ENCODE measurements at regions not wholly inside any gene's neighbourhood (a gene's known extent, or its start where the extent isn't known, plus 50 kb on each side); places are given as distances from the start of the nearest gene placed in this dataset.

DNA sequence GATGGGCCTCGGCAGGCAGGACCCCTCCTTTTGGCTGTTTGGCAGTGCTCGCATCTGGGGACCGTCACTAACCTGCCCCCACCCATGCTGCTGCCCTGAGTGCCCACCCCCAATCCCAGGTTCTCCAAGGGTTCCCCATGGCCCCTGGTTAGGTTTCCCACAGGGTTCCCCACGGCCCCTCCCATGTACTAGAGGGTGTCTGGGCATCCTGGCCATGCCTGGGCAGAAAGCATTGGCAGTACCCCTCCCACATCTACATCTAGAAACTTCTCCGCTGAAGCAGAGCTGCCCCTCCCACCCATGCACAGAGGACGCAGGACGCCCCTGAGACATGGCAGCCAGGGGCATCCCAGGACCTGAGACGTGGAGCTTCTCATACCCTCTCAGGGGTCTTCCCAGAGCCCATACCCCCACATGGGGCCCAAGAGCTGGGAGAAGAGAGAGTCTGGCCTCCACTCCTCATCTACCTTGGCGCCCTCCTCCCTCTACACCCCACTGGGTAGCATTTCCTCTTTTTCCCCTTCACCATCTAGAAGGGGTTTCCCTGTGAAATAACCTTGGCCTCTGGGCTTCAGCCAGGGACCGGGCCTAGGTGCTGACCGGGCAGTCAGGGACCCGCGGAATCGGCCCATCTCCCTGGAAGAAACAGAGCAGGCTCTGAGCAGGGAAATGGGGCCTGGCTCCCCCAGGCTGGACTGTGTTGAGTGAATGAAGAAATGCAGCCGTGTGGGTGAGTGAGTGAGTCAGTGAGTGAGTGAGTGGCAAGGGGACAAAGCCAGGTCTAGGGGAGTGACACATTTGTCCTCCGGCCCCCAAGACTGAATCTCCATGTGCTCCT lies 987.3 kb downstream of the BRD1 start:
- no peak for TF ChIP-seq CTCF (IDR thresholded peaks at IDR 0.05)
- ATAC-seq (ENCODE audit: low FRiP score) (no peak), DNase-seq (ENCODE audit: low spot score) (no peak)

DNA sequence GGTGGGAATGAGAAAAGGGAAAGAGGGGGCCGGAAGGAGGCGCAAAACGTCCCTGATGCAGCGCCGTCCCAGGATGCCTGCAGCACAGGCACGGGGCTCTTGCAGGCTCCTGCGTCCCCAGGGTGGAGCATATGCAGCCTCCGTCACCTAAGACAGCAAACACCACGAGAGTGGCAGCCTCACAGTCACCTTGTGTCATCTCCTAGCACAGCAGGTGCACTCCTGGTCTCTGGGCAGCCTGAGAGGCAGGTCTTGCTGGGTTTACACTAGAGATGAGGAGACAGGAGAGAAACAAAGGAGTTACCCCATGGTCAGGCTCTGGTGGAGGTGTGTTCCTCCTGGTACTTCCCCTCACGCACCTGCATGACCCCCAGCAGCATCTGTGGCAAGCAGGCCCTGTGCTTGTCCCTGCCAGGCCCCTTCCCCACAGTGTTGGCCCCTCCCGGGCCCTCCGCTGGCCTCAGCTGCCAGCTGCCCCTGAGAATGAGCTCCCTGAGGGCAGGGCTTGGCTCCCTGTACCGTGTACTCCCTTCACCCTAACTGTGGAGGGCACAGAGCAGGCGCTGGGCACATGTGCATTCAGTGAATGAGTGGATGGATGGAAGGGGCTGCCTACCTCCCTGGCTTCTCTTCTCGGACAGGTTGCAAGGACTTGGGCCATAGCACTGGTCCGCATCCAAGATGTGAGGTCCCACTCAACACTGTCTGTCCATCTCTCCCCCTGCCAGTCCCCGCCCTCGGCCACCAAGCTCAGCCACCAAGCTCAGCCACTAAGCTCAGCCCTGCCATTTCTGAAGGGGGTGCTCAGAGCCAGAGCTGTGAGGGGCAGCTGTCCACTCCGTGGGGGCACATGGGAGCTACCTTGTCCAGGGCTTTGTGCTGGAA lies 988.6 kb downstream of the BRD1 start:
- ATAC-seq (ENCODE audit: low FRiP score) (no peak), DNase-seq (ENCODE audit: low spot score) (no peak)
- TF ChIP-seq CTCF (IDR thresholded peaks at IDR 0.05) = no peak

GRCh38 chr22:48838376-48838775 lies 989.3 kb downstream of the BRD1 start:
- no peak for TF ChIP-seq CTCF (IDR thresholded peaks at IDR 0.05)
- DNase-seq (ENCODE audit: low spot score) = no peak
- no peak for ATAC-seq (ENCODE audit: low FRiP score)

GRCh38 chr22:48837341-48837935 lies 990.2 kb downstream of the BRD1 start:
- DNase-seq (ENCODE audit: low spot score) (no peak), ATAC-seq (ENCODE audit: low FRiP score) (no peak)
- no peak for TF ChIP-seq CTCF (IDR thresholded peaks at IDR 0.05)

GRCh38 chr22:48836673-48837340 lies 990.9 kb downstream of the BRD1 start:
- no peak for TF ChIP-seq CTCF (IDR thresholded peaks at IDR 0.05)
- ATAC-seq (ENCODE audit: low FRiP score) (no peak), DNase-seq (ENCODE audit: low spot score) (no peak)

DNA sequence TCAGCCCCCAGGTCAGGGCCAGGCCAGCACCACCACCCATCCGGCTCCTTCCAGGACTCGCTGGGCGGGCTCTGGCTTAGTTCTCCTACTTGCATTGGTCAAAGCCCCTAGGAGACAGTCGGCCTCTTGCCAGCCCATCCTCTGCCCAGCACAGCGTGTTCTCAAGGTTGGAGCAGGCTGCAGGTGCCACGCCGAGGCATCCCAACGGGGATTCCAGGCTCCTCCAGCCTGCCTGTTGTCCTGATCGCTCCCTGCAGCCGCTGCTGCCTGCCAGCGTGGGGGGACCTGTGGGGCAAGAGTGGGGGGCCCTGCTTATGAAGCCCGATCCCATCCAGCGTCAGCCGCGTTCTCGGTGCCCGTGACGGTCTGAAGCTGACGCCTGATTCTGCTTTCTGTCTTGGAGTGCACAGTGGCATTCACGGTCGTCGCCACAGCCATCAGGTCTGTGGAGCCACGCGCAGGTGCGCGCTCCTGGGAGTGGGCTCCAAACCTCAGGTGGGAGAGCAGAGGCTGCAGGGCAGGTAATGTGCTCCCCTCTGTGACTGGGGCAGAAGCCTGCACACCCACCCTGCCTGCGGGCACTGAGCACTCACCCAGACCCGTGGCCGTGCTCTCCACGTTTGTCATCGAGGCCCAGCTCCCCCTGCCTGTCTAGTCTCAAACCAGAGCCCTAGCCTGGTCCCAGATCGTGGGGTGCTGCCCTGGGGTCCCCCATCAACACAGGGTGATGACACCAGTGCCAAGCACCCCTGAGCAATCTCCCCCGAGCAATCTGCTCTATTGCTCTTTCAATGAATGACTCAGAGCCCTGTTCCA lies 991.6 kb downstream of the BRD1 start:
- no peak for DNase-seq (ENCODE audit: low spot score)
- no peak for ATAC-seq (ENCODE audit: low FRiP score)

More for the DNA sequence above, 991.6 kb downstream of the BRD1 start:
- no peak for TF ChIP-seq CTCF (IDR thresholded peaks at IDR 0.05)

All from omental fat pad (tissue), 3 donors.